SK-N-MC (cell line): ENCODE measurements at regions not wholly inside any gene's neighbourhood (a gene's known extent, or its start where the extent isn't known, plus 50 kb on each side); places are given as distances from the start of the nearest gene placed in this dataset.

ENCODE experiments used
- EZH2 ChIP-seq: fragments of 200-600 bp; sonication (generic); IDR thresholded peaks from one replicate; pipeline ENCODE4 v1.6.1; 2017; ENCODE audit warnings: antibody characterized with exemption
- POLR2AphosphoS5 ChIP-seq: IDR thresholded peaks from 2 replicates; pipeline ENCODE4 v1.6.1; 2012; ENCODE audit warnings: mild to moderate bottlenecking, low read depth, low read length, borderline replicate concordance

DNA sequence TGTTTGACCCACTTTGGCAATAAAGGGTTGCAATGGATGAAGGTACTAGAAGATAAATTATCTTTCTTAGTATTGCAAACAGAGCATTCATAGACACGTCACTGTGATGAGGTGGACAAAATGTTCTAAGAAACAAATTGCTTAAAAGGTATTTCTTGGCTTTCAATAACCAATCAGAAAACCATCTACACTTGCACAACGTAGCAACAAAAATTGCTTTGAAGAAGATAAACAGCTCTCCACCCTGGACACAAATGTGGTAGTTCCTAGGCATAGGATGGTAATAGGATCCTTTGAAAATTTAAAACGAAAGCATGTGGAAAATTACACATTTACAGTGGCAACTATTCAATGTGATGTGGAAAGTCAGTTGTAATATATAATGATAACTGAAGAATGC lies 439.9 kb upstream of the ETAA1 start:
- TF ChIP-seq POLR2AphosphoS5, result no peak
- no peak for TF ChIP-seq EZH2
